HL-60 (cell line): ENCODE measurements at regions not wholly inside any gene's neighbourhood (a gene's known extent, or its start where the extent isn't known, plus 50 kb on each side); places are given as distances from the start of the nearest gene placed in this dataset.

Experiments
- DNase-seq, 2 experiments: peaks; one replicate each; pipeline ENCODE4 v3.0.0-alpha.2; 2010 to 2020; ENCODE audit warnings: low read depth in 1 of 2, low spot score in 1 of 2
- H3K27ac ChIP-seq: fragments of 250-450 bp; sonication (Bioruptor Pico); replicated peaks from 2 replicates; pipeline ENCODE4 v1.5.1; 2020; ENCODE audit warnings: mild to moderate bottlenecking, moderate library complexity
- H3K27me3 ChIP-seq: fragments of 250-450 bp; sonication (Bioruptor Pico); 2 replicates; pipeline ENCODE4 v1.5.1; 2021; ENCODE audit warnings: mild to moderate bottlenecking, moderate library complexity; ENCODE audit not compliant: insufficient read depth, poor library complexity, severe bottlenecking
- H3K4me3 ChIP-seq: replicated peaks from 2 replicates; pipeline ENCODE4 v1.5.1; 2011; ENCODE audit warnings: mild to moderate bottlenecking, control low read depth, low read length; ENCODE audit not compliant: insufficient read depth
- CTCF ChIP-seq: IDR thresholded peaks from one replicate; pipeline ENCODE4 v1.5.1; 2011; ENCODE audit warnings: low read length, control low read depth, inconsistent platforms; ENCODE audit not compliant: insufficient read depth
- GABPA ChIP-seq: IDR thresholded peaks from 2 replicates; pipeline ENCODE4 v1.6.1; 2012; ENCODE audit warnings: low read depth
- POLR2AphosphoS5 ChIP-seq: IDR thresholded peaks from 2 replicates; pipeline ENCODE4 v1.6.1; 2012; ENCODE audit warnings: low read depth
- REST ChIP-seq: IDR thresholded peaks from 2 replicates; pipeline ENCODE4 v1.6.1; 2012; ENCODE audit warnings: low read depth; ENCODE audit not compliant: insufficient replicate concordance
- SPI1 ChIP-seq: IDR thresholded peaks from 2 replicates; pipeline ENCODE4 v1.6.1; 2012; ENCODE audit warnings: low read depth, mild to moderate bottlenecking, borderline replicate concordance

GRCh38 chr16:85438981-85439685 lies 174.0 kb upstream of the GSE1 start:
- no peaks in the 10 kb centered on the region for H3K27me3 ChIP-seq
- no peak for TF ChIP-seq SPI1
- no peak for TF ChIP-seq REST
- no peak for TF ChIP-seq GABPA
- TF ChIP-seq POLR2AphosphoS5, result no peak
- no peak for TF ChIP-seq CTCF
- no peak overlapping the region for H3K27ac ChIP-seq
- no peak for DNase-seq
- H3K4me3 ChIP-seq, result no peak overlapping the region

- TF ChIP-seq CTCF, result no peak
- no peak for TF ChIP-seq SPI1
- TF ChIP-seq POLR2AphosphoS5, result no peak
- no peak for TF ChIP-seq GABPA
- TF ChIP-seq REST, result no peak
- Histone ChIP-seq H3K27ac (no peak overlapping the region), H3K4me3 (no peak overlapping the region), H3K27me3 (no peaks in the 10 kb centered on the region)
- no peak for DNase-seq
Measured at GRCh38 chr16:85440744-85441143, 172.4 kb upstream of the GSE1 start.

- Histone ChIP-seq H3K4me3 (no peak overlapping the region), H3K27ac (no peak overlapping the region), H3K27me3 (no peaks in the 10 kb centered on the region)
- TF ChIP-seq POLR2AphosphoS5 (no peak), SPI1 (no peak), REST (no peak), CTCF (no peak), GABPA (no peak)
- DNase-seq, result peak in 1 of 2 experiments; percentile 42
Measured at GRCh38 chr16:85441189-85441889, 171.8 kb upstream of the GSE1 start.
